DND-41 (cell line): ENCODE measurements at regions not wholly inside any gene's neighbourhood (a gene's known extent, or its start where the extent isn't known, plus 50 kb on each side); places are given as distances from the start of the nearest gene placed in this dataset.
"Not testable (repeated sequence)": the region's sequence is repeated elsewhere in the genome, so short reads cannot be mapped to it uniquely, and the experiment has no call there.

ENCODE experiments used
- ATAC-seq: fragments of 200-7000 bp; cut with Tn5 transposase; 3 replicates; pipeline ENCODE4 v1.9.1; 2021; ENCODE audit warnings: low read depth; ENCODE audit not compliant: insufficient read depth
- DNase-seq: peaks from one replicate; pipeline ENCODE4 v3.0.0-alpha.2; 2020
- H2AFZ ChIP-seq: 2 replicates; pipeline ENCODE4 v1.6.0; 2012; ENCODE audit warnings: low read depth, low read length
- H3K27ac ChIP-seq: 2 replicates; pipeline ENCODE4 v1.5.1; 2012; ENCODE audit warnings: low read length, inconsistent platforms
- H3K27me3 ChIP-seq: fragments of 200-600 bp; sonication (generic); 2 replicates; pipeline ENCODE4 v1.6.0; 2012; ENCODE audit warnings: low read length, mild to moderate bottlenecking, inconsistent platforms; ENCODE audit not compliant: insufficient read depth, poor library complexity
- H3K36me3 ChIP-seq: 2 replicates; pipeline ENCODE4 v1.5.1; 2012; ENCODE audit warnings: low read length, inconsistent platforms; ENCODE audit not compliant: insufficient read depth
- H3K4me1 ChIP-seq: 2 replicates; pipeline ENCODE4 v1.5.1; 2012; ENCODE audit warnings: mild to moderate bottlenecking, low read length; ENCODE audit not compliant: insufficient read depth
- H3K4me2 ChIP-seq: 2 replicates; pipeline ENCODE4 v1.6.0; 2012; ENCODE audit warnings: mild to moderate bottlenecking, moderate library complexity, low read length, inconsistent platforms; ENCODE audit not compliant: insufficient read depth
- H3K4me3 ChIP-seq, 2 experiments: fragments of 200-600 bp in 1 of 2; shearing (Covaris generic) in 1 of 2; 2 replicates each; pipeline ENCODE4 v1.5.1; 2012 to 2016; ENCODE audit warnings: inconsistent platforms in 2 of 2, low read length in 2 of 2, mild to moderate bottlenecking in 2 of 2, low read depth in 1 of 2, moderate library complexity in 1 of 2
- H3K79me2 ChIP-seq: 2 replicates; pipeline ENCODE4 v1.6.0; 2012; ENCODE audit warnings: low read length, inconsistent platforms; ENCODE audit not compliant: insufficient read depth
- H3K9ac ChIP-seq: 2 replicates; pipeline ENCODE4 v1.6.0; 2012; ENCODE audit warnings: low read depth, mild to moderate bottlenecking, inconsistent platforms, low read length, moderate library complexity
- H3K9me3 ChIP-seq: 2 replicates; pipeline ENCODE4 v1.5.1; 2012; ENCODE audit warnings: low read length, moderate library complexity, mild to moderate bottlenecking, inconsistent platforms; ENCODE audit not compliant: insufficient read depth, severe bottlenecking
- H4K20me1 ChIP-seq: 2 replicates; pipeline ENCODE4 v1.6.0; 2012; ENCODE audit warnings: low read length; ENCODE audit not compliant: insufficient read depth
- CTCF ChIP-seq: IDR thresholded peaks from 2 replicates; pipeline ENCODE4 v1.5.1; 2012; ENCODE audit warnings: borderline replicate concordance, low read length, moderate library complexity, mild to moderate bottlenecking; ENCODE audit not compliant: poor library complexity, severe bottlenecking; ENCODE audit errors: extremely low read depth
- EZH2 ChIP-seq: IDR thresholded peaks from 3 replicates; pipeline ENCODE4 v1.6.1; 2012; ENCODE audit warnings: borderline replicate concordance, low read depth, mild to moderate bottlenecking, moderate library complexity, low read length, inconsistent platforms; ENCODE audit not compliant: severe bottlenecking

- H2AFZ ChIP-seq, result no peak overlapping the region
- H3K9me3 ChIP-seq, result no peaks in the 10 kb centered on the region
- DNase-seq, result no peak
- H3K27ac ChIP-seq, result no peak overlapping the region
- no peaks in the 10 kb centered on the region for H4K20me1 ChIP-seq
- no peaks in the 10 kb centered on the region for H3K4me1 ChIP-seq
- no peaks in the 10 kb centered on the region for H3K79me2 ChIP-seq
- no peak for ATAC-seq
- H3K4me3 ChIP-seq, result no peak overlapping the region
- H3K36me3 ChIP-seq, result no peaks in the 10 kb centered on the region
- no peaks in the 10 kb centered on the region for H3K27me3 ChIP-seq
- no peak overlapping the region for H3K4me2 ChIP-seq
- no peak overlapping the region for H3K9ac ChIP-seq
- no peak for TF ChIP-seq EZH2
- no peak for TF ChIP-seq CTCF
Measured at GRCh38 chr9:102497709-102498108, 497.4 kb upstream of the CYLC2 start.

- not testable (repeated sequence) for ATAC-seq, H3K9ac ChIP-seq, H3K36me3 ChIP-seq, H2AFZ ChIP-seq, H3K4me3 ChIP-seq, H3K4me1 ChIP-seq, H3K27ac ChIP-seq, H3K79me2 ChIP-seq, DNase-seq, H3K4me2 ChIP-seq, H4K20me1 ChIP-seq, H3K9me3 ChIP-seq, H3K27me3 ChIP-seq
Measured at GRCh38 chr9:102486976-102487375, 508.2 kb upstream of the CYLC2 start.

- DNase-seq, result no peak
- H2AFZ ChIP-seq, result no peak overlapping the region
- H3K4me1 ChIP-seq, result no peaks in the 10 kb centered on the region
- H3K4me2 ChIP-seq, result no peak overlapping the region
- no peaks in the 10 kb centered on the region for H3K36me3 ChIP-seq
- H3K27ac ChIP-seq, result no peak overlapping the region
- ATAC-seq, result no peak
- no peaks in the 10 kb centered on the region for H3K9me3 ChIP-seq
- TF ChIP-seq CTCF, result no peak
- TF ChIP-seq EZH2, result no peak
- H3K79me2 ChIP-seq, result no peaks in the 10 kb centered on the region
- H3K27me3 ChIP-seq, result no peaks in the 10 kb centered on the region
- H4K20me1 ChIP-seq, result no peaks in the 10 kb centered on the region
- no peak overlapping the region for H3K9ac ChIP-seq
- H3K4me3 ChIP-seq, result no peak overlapping the region
Measured at GRCh38 chr9:102483651-102484050, 511.5 kb upstream of the CYLC2 start.

GRCh38 chr9:102482776-102483175, 512.4 kb upstream of the CYLC2 start:
- H3K9me3 ChIP-seq, result no peaks in the 10 kb centered on the region
- no peak overlapping the region for H3K4me2 ChIP-seq
- no peak overlapping the region for H2AFZ ChIP-seq
- H3K4me1 ChIP-seq, result no peaks in the 10 kb centered on the region
- H3K4me3 ChIP-seq, result no peak overlapping the region
- no peak overlapping the region for H3K27ac ChIP-seq
- no peaks in the 10 kb centered on the region for H3K36me3 ChIP-seq
- H4K20me1 ChIP-seq, result no peaks in the 10 kb centered on the region
- DNase-seq (no peak), ATAC-seq (no peak)
- no peak overlapping the region for H3K9ac ChIP-seq
- TF ChIP-seq CTCF (no peak), EZH2 (no peak)
- no peaks in the 10 kb centered on the region for H3K27me3 ChIP-seq
- H3K79me2 ChIP-seq, result no peaks in the 10 kb centered on the region
